OCI-LY3 (cell line): ENCODE measurements at regions not wholly inside any gene's neighbourhood (a gene's known extent, or its start where the extent isn't known, plus 50 kb on each side); places are given as distances from the start of the nearest gene placed in this dataset.

Source experiments
- H2AFZ ChIP-seq: fragments of 200-600, 300-600 bp; shearing (Covaris generic); 2 replicates; pipeline ENCODE4 v1.6.0; 2014; ENCODE audit warnings: antibody characterized with exemption, low read depth, low read length
- H3K27ac ChIP-seq: fragments of 200-600, 300-600 bp; sonication (generic); 2 replicates; pipeline ENCODE4 v1.5.1; 2014; ENCODE audit warnings: mild to moderate bottlenecking, low read length, moderate library complexity, mixed read lengths
- H3K27me3 ChIP-seq: fragments of 200-600, 300-600 bp; sonication (generic); 2 replicates; pipeline ENCODE4 v1.6.1; 2014; ENCODE audit warnings: low read depth, low read length, mixed read lengths
- H3K36me3 ChIP-seq: fragments of 200-600, 300-600 bp; sonication (generic); replicated peaks from 2 replicates; pipeline ENCODE3; 2014; ENCODE audit warnings: low read depth, low read length, mixed read lengths
- H3K4me1 ChIP-seq: fragments of 300-600, 200-600 bp; sonication (generic); 2 replicates; pipeline ENCODE4 v1.6.1; 2014; ENCODE audit warnings: low read length, mixed read lengths
- H3K4me2 ChIP-seq: fragments of 200-600, 300-600 bp; sonication (generic); 2 replicates; pipeline ENCODE4 v1.6.1; 2014; ENCODE audit warnings: low read length, mixed read lengths
- H3K4me3 ChIP-seq: fragments of 300-600, 200-600 bp; sonication (generic); 2 replicates; pipeline ENCODE4 v1.5.1; 2014; ENCODE audit warnings: antibody characterized with exemption, mild to moderate bottlenecking, low read length, moderate library complexity
- H3K79me2 ChIP-seq: fragments of 300-600, 200-600 bp; shearing (Covaris generic); 2 replicates; pipeline ENCODE4 v1.6.1; 2014; ENCODE audit warnings: mild to moderate bottlenecking, low read length, mixed read lengths
- H3K9ac ChIP-seq: fragments of 300-600, 200-600 bp; shearing (Covaris generic); 2 replicates; pipeline ENCODE4 v1.6.0; 2014; ENCODE audit warnings: mild to moderate bottlenecking, low read length, moderate library complexity
- H3K9me3 ChIP-seq: fragments of 200-600, 300-600 bp; shearing (Covaris generic); 2 replicates; pipeline ENCODE4 v1.6.1; 2014; ENCODE audit warnings: low read length, mixed read lengths; ENCODE audit not compliant: insufficient read depth
- H4K20me1 ChIP-seq: fragments of 200-600, 300-600 bp; sonication (generic); 2 replicates; pipeline ENCODE4 v1.6.1; 2016; ENCODE audit warnings: low read length, mixed read lengths; ENCODE audit not compliant: insufficient read depth
- EZH2phosphoT487 ChIP-seq: fragments of 200-600 bp; shearing (Covaris generic); IDR thresholded peaks from 2 replicates; pipeline ENCODE4 v1.6.1; 2018; ENCODE audit warnings: antibody characterized with exemption, mixed run types, low read depth
- TF ChIP-seq, protein P1 (sequence below): fragments of 200-600, 300-600 bp; sonication (generic); IDR thresholded peaks from 2 replicates; pipeline ENCODE4 v1.5.1; 2014; ENCODE audit warnings: antibody characterized with exemption, low read length, low read depth

- H3K4me2 ChIP-seq = no peak overlapping the region
- H3K4me3 ChIP-seq = no peak overlapping the region
- TF ChIP-seq EZH2phosphoT487 = no peak
- H3K36me3 ChIP-seq = no peaks in the 10 kb centered on the region
- no peaks in the 10 kb centered on the region for H3K79me2 ChIP-seq
- H2AFZ ChIP-seq = no peak overlapping the region
- no peaks in the 10 kb centered on the region for H3K4me1 ChIP-seq
- no peaks in the 10 kb centered on the region for H3K9me3 ChIP-seq
- H3K27me3 ChIP-seq = no peaks in the 10 kb centered on the region
- H4K20me1 ChIP-seq = no peaks in the 10 kb centered on the region
- H3K27ac ChIP-seq = no peak overlapping the region
- no peak overlapping the region for H3K9ac ChIP-seq
Observed at GRCh38 chr5:83787631-83788030, 67.0 kb upstream of the HAPLN1 start.

DNA sequence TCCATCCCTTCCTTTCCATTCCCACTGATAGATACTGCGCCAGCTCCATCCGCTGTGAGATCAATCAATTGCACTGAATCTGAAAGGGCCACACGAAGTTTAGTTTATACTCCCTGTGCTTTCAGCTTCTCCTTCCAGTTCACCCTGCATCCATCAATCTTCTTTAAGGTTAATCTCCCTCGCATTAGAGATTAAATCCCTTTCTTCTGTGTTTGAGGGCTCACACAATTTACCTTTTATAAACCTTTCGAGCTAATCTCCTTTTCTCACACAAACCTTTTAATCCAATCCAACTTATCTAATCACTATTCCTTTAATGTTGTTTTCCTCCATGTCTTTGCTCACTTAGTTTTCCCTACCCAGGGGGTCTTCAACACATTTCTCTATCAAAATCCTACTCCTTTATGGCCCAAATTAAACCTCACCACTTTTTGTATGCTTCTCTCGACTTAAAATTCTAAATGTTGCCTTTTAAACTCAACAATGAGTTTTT, 64.6 kb upstream of the HAPLN1 start:
- no peak overlapping the region for H3K27ac ChIP-seq
- H3K4me3 ChIP-seq = no peak overlapping the region
- TF ChIP-seq EZH2phosphoT487 = no peak
- TF ChIP-seq, protein P1, sequence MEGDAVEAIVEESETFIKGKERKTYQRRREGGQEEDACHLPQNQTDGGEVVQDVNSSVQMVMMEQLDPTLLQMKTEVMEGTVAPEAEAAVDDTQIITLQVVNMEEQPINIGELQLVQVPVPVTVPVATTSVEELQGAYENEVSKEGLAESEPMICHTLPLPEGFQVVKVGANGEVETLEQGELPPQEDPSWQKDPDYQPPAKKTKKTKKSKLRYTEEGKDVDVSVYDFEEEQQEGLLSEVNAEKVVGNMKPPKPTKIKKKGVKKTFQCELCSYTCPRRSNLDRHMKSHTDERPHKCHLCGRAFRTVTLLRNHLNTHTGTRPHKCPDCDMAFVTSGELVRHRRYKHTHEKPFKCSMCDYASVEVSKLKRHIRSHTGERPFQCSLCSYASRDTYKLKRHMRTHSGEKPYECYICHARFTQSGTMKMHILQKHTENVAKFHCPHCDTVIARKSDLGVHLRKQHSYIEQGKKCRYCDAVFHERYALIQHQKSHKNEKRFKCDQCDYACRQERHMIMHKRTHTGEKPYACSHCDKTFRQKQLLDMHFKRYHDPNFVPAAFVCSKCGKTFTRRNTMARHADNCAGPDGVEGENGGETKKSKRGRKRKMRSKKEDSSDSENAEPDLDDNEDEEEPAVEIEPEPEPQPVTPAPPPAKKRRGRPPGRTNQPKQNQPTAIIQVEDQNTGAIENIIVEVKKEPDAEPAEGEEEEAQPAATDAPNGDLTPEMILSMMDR = no peak
- no peaks in the 10 kb centered on the region for H3K4me1 ChIP-seq
- H3K36me3 ChIP-seq = no peaks in the 10 kb centered on the region
- no peak overlapping the region for H3K9ac ChIP-seq
- H2AFZ ChIP-seq = no peak overlapping the region
- no peak overlapping the region for H3K4me2 ChIP-seq
- no peaks in the 10 kb centered on the region for H4K20me1 ChIP-seq
- H3K27me3 ChIP-seq = no peaks in the 10 kb centered on the region
- H3K9me3 ChIP-seq = no peaks in the 10 kb centered on the region
- no peaks in the 10 kb centered on the region for H3K79me2 ChIP-seq

- H3K9ac ChIP-seq = no peak overlapping the region
- H3K27ac ChIP-seq = no peak overlapping the region
- H3K27me3 ChIP-seq = no peaks in the 10 kb centered on the region
- TF ChIP-seq, protein P1 = no peak
- no peak for TF ChIP-seq EZH2phosphoT487
- H2AFZ ChIP-seq = no peak overlapping the region
- H3K9me3 ChIP-seq = no peaks in the 10 kb centered on the region
- no peaks in the 10 kb centered on the region for H3K4me1 ChIP-seq
- no peaks in the 10 kb centered on the region for H3K36me3 ChIP-seq
- no peaks in the 10 kb centered on the region for H3K79me2 ChIP-seq
- H4K20me1 ChIP-seq = no peaks in the 10 kb centered on the region
- H3K4me2 ChIP-seq = no peak overlapping the region
- H3K4me3 ChIP-seq = no peak overlapping the region
Observed at GRCh38 chr5:83780699-83781350, 60.2 kb upstream of the HAPLN1 start.

DNA sequence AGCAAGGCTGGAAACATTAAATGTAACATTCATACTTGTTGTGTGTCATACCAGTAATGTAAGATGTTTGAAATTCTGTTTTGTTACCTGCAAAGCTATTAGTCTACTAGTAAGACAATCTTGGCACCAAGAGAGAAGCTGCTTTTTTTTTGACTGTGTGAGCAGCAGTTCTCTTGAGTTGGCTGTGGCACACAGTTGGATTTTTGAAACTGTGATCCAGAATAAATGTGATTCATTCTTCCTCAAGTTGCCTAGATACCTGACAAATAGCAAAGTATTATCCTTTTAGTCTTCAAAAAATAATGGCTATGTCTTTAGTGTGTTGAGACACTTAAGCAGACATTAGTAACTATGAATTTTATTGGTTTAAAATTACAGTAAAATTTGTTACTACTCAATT, 57.2 kb upstream of the HAPLN1 start:
- Histone ChIP-seq H3K9me3 (no peaks in the 10 kb centered on the region), H3K4me1 (no peaks in the 10 kb centered on the region), H3K36me3 (no peaks in the 10 kb centered on the region), H3K9ac (no peak overlapping the region), H3K4me2 (no peak overlapping the region), H3K27ac (no peak overlapping the region), H3K79me2 (no peaks in the 10 kb centered on the region), H3K4me3 (no peak overlapping the region), H3K27me3 (no peaks in the 10 kb centered on the region), H4K20me1 (no peaks in the 10 kb centered on the region), H2AFZ (no peak overlapping the region)
- no peak for TF ChIP-seq EZH2phosphoT487
- TF ChIP-seq, protein P1 = no peak
